Neuronal stem cell (in vitro differentiated cells): ENCODE measurements at regions not wholly inside any gene's neighbourhood (a gene's known extent, or its start where the extent isn't known, plus 50 kb on each side); places are given as distances from the start of the nearest gene placed in this dataset.
"Not testable (repeated sequence)": the region's sequence is repeated elsewhere in the genome, so short reads cannot be mapped to it uniquely, and the experiment has no call there.

Experiments used
- DNase-seq: peaks from one replicate; pipeline ENCODE4 v3.0.0-alpha.2; 2013; ENCODE audit warnings: low spot score
- H2AFZ ChIP-seq: one replicate; pipeline ENCODE4 v1.6.1; 2013; ENCODE audit warnings: mild to moderate bottlenecking, low read length, inconsistent platforms
- H2AK5ac ChIP-seq: 2 replicates; pipeline ENCODE4 v1.6.1; 2013; ENCODE audit warnings: low read depth, mild to moderate bottlenecking, inconsistent platforms, low read length, moderate library complexity, mixed read lengths
- H2BK120ac ChIP-seq: 2 replicates; pipeline ENCODE4 v1.6.1; 2013; ENCODE audit warnings: low read depth, mild to moderate bottlenecking, inconsistent platforms, low read length, moderate library complexity, mixed read lengths
- H2BK12ac ChIP-seq: one replicate; pipeline ENCODE4 v1.6.1; 2013; ENCODE audit warnings: low read length, inconsistent platforms
- H2BK15ac ChIP-seq: 2 replicates; pipeline ENCODE4 v1.6.1; 2013; ENCODE audit warnings: mild to moderate bottlenecking, low read length, inconsistent platforms, mixed read lengths
- H2BK5ac ChIP-seq: one replicate; pipeline ENCODE4 v1.6.1; 2013; ENCODE audit warnings: inconsistent platforms, mild to moderate bottlenecking, low read length, moderate library complexity
- H3K14ac ChIP-seq: one replicate; pipeline ENCODE4 v1.6.1; 2013; ENCODE audit warnings: low read length, inconsistent platforms
- H3K18ac ChIP-seq: 2 replicates; pipeline ENCODE4 v1.6.1; 2013; ENCODE audit warnings: low read length, inconsistent platforms
- H3K23ac ChIP-seq: 2 replicates; pipeline ENCODE4 v1.6.1; 2013; ENCODE audit warnings: low read depth, mild to moderate bottlenecking, mixed read lengths, low read length, inconsistent platforms; ENCODE audit not compliant: poor library complexity
- H3K27ac ChIP-seq: replicated peaks from 3 replicates; pipeline ENCODE4 v1.5.1; 2013; ENCODE audit warnings: low read length, inconsistent platforms
- H3K27me3 ChIP-seq, 3 experiments: 2 replicates each; pipeline ENCODE4 v1.6.1; 2013; ENCODE audit warnings: low read length in 3 of 3, mild to moderate bottlenecking in 2 of 3, inconsistent platforms in 1 of 3, low read depth in 1 of 3, mixed read lengths in 1 of 3, moderate library complexity in 1 of 3; ENCODE audit not compliant: control insufficient read depth in 3 of 3, insufficient read depth in 3 of 3
- H3K36me3 ChIP-seq, 2 donors: replicated peaks in 1 of 2; 2 replicates each; pipeline ENCODE4 v1.6.1; 2013; ENCODE audit warnings: low read length in 2 of 2; ENCODE audit not compliant: control insufficient read depth in 2 of 2, insufficient read depth in 2 of 2
- H3K4ac ChIP-seq: 2 replicates; pipeline ENCODE4 v1.6.1; 2013; ENCODE audit warnings: inconsistent platforms, mild to moderate bottlenecking, low read length, moderate library complexity
- H3K4me1 ChIP-seq, 2 donors: 1 replicate in 1 of 2; 2 replicates in 1 of 2; pipeline ENCODE4 v1.6.1; 2013; ENCODE audit warnings: low read length in 2 of 2, low read depth in 1 of 2; ENCODE audit not compliant: control insufficient read depth in 2 of 2, insufficient read depth in 1 of 2
- H3K4me2 ChIP-seq: one replicate; pipeline ENCODE4 v1.6.1; 2013; ENCODE audit warnings: mild to moderate bottlenecking, low read length, inconsistent platforms; ENCODE audit not compliant: insufficient read depth, poor library complexity, severe bottlenecking
- H3K4me3 ChIP-seq, 2 donors: 2 replicates each; pipeline ENCODE4 v1.5.1; 2013; ENCODE audit warnings: low read length in 2 of 2, mild to moderate bottlenecking in 2 of 2, inconsistent platforms in 1 of 2, moderate library complexity in 1 of 2
- H3K79me1 ChIP-seq: one replicate; pipeline ENCODE4 v1.6.1; 2013; ENCODE audit warnings: low read depth, mild to moderate bottlenecking, inconsistent platforms, low read length, moderate library complexity
- H3K9ac ChIP-seq: one replicate; pipeline ENCODE4 v1.6.1; 2013; ENCODE audit warnings: mild to moderate bottlenecking, low read depth, low read length, inconsistent platforms; ENCODE audit not compliant: poor library complexity
- H3K9me3 ChIP-seq, 2 donors: replicated peaks in 1 of 2; 2 replicates each; pipeline versions ENCODE3 to v1.6.1; 2013; ENCODE audit warnings: low read length in 2 of 2, mild to moderate bottlenecking in 2 of 2, inconsistent platforms in 1 of 2, low read depth in 1 of 2, mixed read lengths in 1 of 2, moderate library complexity in 1 of 2; ENCODE audit not compliant: control insufficient read depth in 2 of 2, insufficient read depth in 1 of 2
- H4K8ac ChIP-seq: one replicate; pipeline ENCODE4 v1.6.1; 2013; ENCODE audit warnings: low read depth, mild to moderate bottlenecking, inconsistent platforms, low read length, moderate library complexity
- H4K91ac ChIP-seq: one replicate; pipeline ENCODE4 v1.6.1; 2013; ENCODE audit warnings: low read length, low read depth, mild to moderate bottlenecking, inconsistent platforms; ENCODE audit not compliant: poor library complexity
- WGBS, 2 donors: extraction: QIAGEN DNeasy Blood & Tissue Kit; methylation state at CpG; one replicate each; pipeline ENCODE4 v1.1.7; 2013; ENCODE audit warnings: missing lambda C conversion rate in 2 of 2, mixed read lengths in 1 of 2; ENCODE audit not compliant: insufficient read length in 2 of 2, insufficient replicate concordance in 1 of 2; ENCODE audit errors: extremely low coverage in 2 of 2; 5-methylcytosine and 5-hydroxymethylcytosine counted together

- no peak overlapping the region for H2AK5ac ChIP-seq
- H2BK120ac ChIP-seq: no peak overlapping the region
- no peak overlapping the region for H4K8ac ChIP-seq
- H3K4ac ChIP-seq: no peak overlapping the region
- peak; percentile 18 for DNase-seq
- H3K27me3 ChIP-seq: no peaks in the 10 kb centered on the region
- no peak overlapping the region for H2BK12ac ChIP-seq
- H3K4me1 ChIP-seq: peaks cover 5 to 10% of the 10 kb centered on the region in 2 donors
- no peaks in the 10 kb centered on the region for H3K9me3 ChIP-seq
- H3K23ac ChIP-seq: no peak overlapping the region
- no peak overlapping the region for H3K4me2 ChIP-seq
- H2BK15ac ChIP-seq: no peak overlapping the region
- no peaks in the 10 kb centered on the region for H3K79me1 ChIP-seq
- H2BK5ac ChIP-seq: no peak overlapping the region
- no peaks in the 10 kb centered on the region for H3K36me3 ChIP-seq
- H3K14ac ChIP-seq: no peak overlapping the region
- no peak overlapping the region for H4K91ac ChIP-seq
- WGBS, 2 donors: no CpG with 5 or more reads among the region's 16 CpGs
- no peak overlapping the region for H3K9ac ChIP-seq
- H3K27ac ChIP-seq: no peak overlapping the region
- H3K18ac ChIP-seq: no peak overlapping the region
- peak overlapping the region; percentile 65 for H2AFZ ChIP-seq
- H3K4me3 ChIP-seq: no peak overlapping the region
Measured at GRCh38 chr12:105523164-105524057, 192.9 kb downstream of the C12orf75 start.

GRCh38 chr12:105524961-105525360 is 194.5 kb downstream of the C12orf75 start:
- H2AFZ ChIP-seq: no peak overlapping the region
- no peaks in the 10 kb centered on the region for H3K9me3 ChIP-seq
- no peak overlapping the region for H4K8ac ChIP-seq
- no peak overlapping the region for H2BK120ac ChIP-seq
- no peak overlapping the region for H3K27ac ChIP-seq
- DNase-seq: no peak
- no peaks in the 10 kb centered on the region for H3K36me3 ChIP-seq
- no peaks in the 10 kb centered on the region for H3K27me3 ChIP-seq
- no peak overlapping the region for H2AK5ac ChIP-seq
- H3K4me2 ChIP-seq: no peak overlapping the region
- H2BK15ac ChIP-seq: no peak overlapping the region
- no peak overlapping the region for H3K23ac ChIP-seq
- H3K14ac ChIP-seq: no peak overlapping the region
- H3K4me1 ChIP-seq: peaks cover 5 to 10% of the 10 kb centered on the region in 2 donors
- no peaks in the 10 kb centered on the region for H3K79me1 ChIP-seq
- H3K9ac ChIP-seq: no peak overlapping the region
- H4K91ac ChIP-seq: no peak overlapping the region
- no peak overlapping the region for H3K4me3 ChIP-seq
- no peak overlapping the region for H2BK12ac ChIP-seq
- WGBS, 2 donors: no CpG with 5 or more reads among the region's 2 CpGs
- H3K18ac ChIP-seq: no peak overlapping the region
- H3K4ac ChIP-seq: no peak overlapping the region
- H2BK5ac ChIP-seq: no peak overlapping the region

GRCh38 chr12:105534068-105534467 is 203.6 kb downstream of the C12orf75 start:
- Histone ChIP-seq H2AK5ac (no peak overlapping the region), H4K91ac (no peak overlapping the region), H3K9me3 (peaks cover 6 to 18% of the 10 kb centered on the region in 2 donors), H3K4me1 (no peaks in the 10 kb centered on the region), H2AFZ (no peak overlapping the region), H3K4me3 (no peak overlapping the region), H2BK12ac (no peak overlapping the region), H3K9ac (no peak overlapping the region), H3K4ac (no peak overlapping the region), H3K4me2 (no peak overlapping the region), H2BK15ac (no peak overlapping the region), H3K27ac (no peak overlapping the region), H2BK120ac (no peak overlapping the region), H2BK5ac (no peak overlapping the region), H3K23ac (no peak overlapping the region), H4K8ac (no peak overlapping the region), H3K36me3 (no peaks in the 10 kb centered on the region), H3K18ac (no peak overlapping the region), H3K27me3 (no peaks in the 10 kb centered on the region), H3K79me1 (no peaks in the 10 kb centered on the region), H3K14ac (no peak overlapping the region)
- DNase-seq: no peak
- WGBS, 2 donors: no CpG with 5 or more reads among the region's 4 CpGs

GRCh38 chr12:105535033-105535432 is 204.5 kb downstream of the C12orf75 start:
- H2AK5ac ChIP-seq, H3K4ac ChIP-seq, H2BK5ac ChIP-seq, H4K8ac ChIP-seq, H3K4me2 ChIP-seq, H3K9ac ChIP-seq, H3K18ac ChIP-seq, H3K27me3 ChIP-seq, H2BK15ac ChIP-seq, H2BK12ac ChIP-seq, H3K14ac ChIP-seq, H3K4me1 ChIP-seq, H2BK120ac ChIP-seq, H3K27ac ChIP-seq, H4K91ac ChIP-seq, H3K36me3 ChIP-seq, H3K4me3 ChIP-seq, H3K23ac ChIP-seq, H2AFZ ChIP-seq, DNase-seq, H3K79me1 ChIP-seq: not testable (repeated sequence)
- peaks cover 6 to 18% of the 10 kb centered on the region in 2 donors for H3K9me3 ChIP-seq
- no CpG with 5 or more reads among the region's 3 CpGs for WGBS, 2 donors
